HUDEP-2 (cell line): ENCODE measurements at regions not wholly inside any gene's neighbourhood (a gene's known extent, or its start where the extent isn't known, plus 50 kb on each side); places are given as distances from the start of the nearest gene placed in this dataset.

Source experiments
- DNase-seq, 76 experiments: peaks; one replicate each; lab custom pipeline; 2025; ENCODE audit not compliant: unreplicated experiment in 76 of 76; lab: John Stamatoyannopoulos, UW

- no peak for DNase-seq
Observed at GRCh38 chr10:44326474-44327030, 58.3 kb downstream of the CXCL12 start.

- no peak for DNase-seq
Observed at GRCh38 chr10:44325596-44326307, 59.1 kb downstream of the CXCL12 start.

- no peak for DNase-seq
Observed at GRCh38 chr10:44325157-44325556, 59.7 kb downstream of the CXCL12 start.

GRCh38 chr10:44323838-44324237 lies 61.1 kb downstream of the CXCL12 start:
- DNase-seq, result no peak

- DNase-seq, result no peak
Observed at GRCh38 chr10:44322137-44322536, 62.8 kb downstream of the CXCL12 start.

- no peak for DNase-seq
Observed at GRCh38 chr10:44320756-44321155, 64.1 kb downstream of the CXCL12 start.

GRCh38 chr10:44317856-44318255 lies 67.0 kb downstream of the CXCL12 start:
- DNase-seq, result no peak

- DNase-seq, result no peak
Observed at GRCh38 chr10:44316922-44317215, 68.0 kb downstream of the CXCL12 start.

GRCh38 chr10:44316187-44316921 lies 68.5 kb downstream of the CXCL12 start:
- peak in 17 of 76 experiments; percentile 1 to 29 (median 9) for DNase-seq

GRCh38 chr10:44314802-44315460 lies 70.0 kb downstream of the CXCL12 start:
- no peak for DNase-seq

- DNase-seq, result no peak
Observed at GRCh38 chr10:44313761-44314165, 71.1 kb downstream of the CXCL12 start.

- no peak for DNase-seq
Observed at GRCh38 chr10:44312401-44312800, 72.5 kb downstream of the CXCL12 start.

- DNase-seq, result no peak
Observed at GRCh38 chr10:44311563-44312051, 73.3 kb downstream of the CXCL12 start.

- peak in 60 of 76 experiments; percentile 2 to 70 (median 38) for DNase-seq
Observed at GRCh38 chr10:44310762-44311562, 73.9 kb downstream of the CXCL12 start.

GRCh38 chr10:44309939-44310761 lies 74.7 kb downstream of the CXCL12 start:
- DNase-seq, result no peak

GRCh38 chr10:44309361-44309760 lies 75.5 kb downstream of the CXCL12 start:
- DNase-seq, result no peak

- DNase-seq, result no peak
Observed at GRCh38 chr10:44308935-44309334, 76.0 kb downstream of the CXCL12 start.

GRCh38 chr10:44307691-44308090 lies 77.2 kb downstream of the CXCL12 start:
- DNase-seq, result no peak

- DNase-seq, result peak in 2 of 76 experiments; percentile 1 to 5
Observed at GRCh38 chr10:44306762-44307161, 78.1 kb downstream of the CXCL12 start.
